ENCODE measurements at regions not wholly inside any gene's neighbourhood (a gene's known extent, or its start where the extent isn't known, plus 50 kb on each side); places are given as distances from the start of the nearest gene placed in this dataset.
A peak's percentile ranks its signal among the peaks of the same experiment; 100 is the strongest.
"Not testable (repeated sequence)": the region's sequence is repeated elsewhere in the genome, so short reads cannot be mapped to it uniquely, and the experiment has no call there.

DNA sequence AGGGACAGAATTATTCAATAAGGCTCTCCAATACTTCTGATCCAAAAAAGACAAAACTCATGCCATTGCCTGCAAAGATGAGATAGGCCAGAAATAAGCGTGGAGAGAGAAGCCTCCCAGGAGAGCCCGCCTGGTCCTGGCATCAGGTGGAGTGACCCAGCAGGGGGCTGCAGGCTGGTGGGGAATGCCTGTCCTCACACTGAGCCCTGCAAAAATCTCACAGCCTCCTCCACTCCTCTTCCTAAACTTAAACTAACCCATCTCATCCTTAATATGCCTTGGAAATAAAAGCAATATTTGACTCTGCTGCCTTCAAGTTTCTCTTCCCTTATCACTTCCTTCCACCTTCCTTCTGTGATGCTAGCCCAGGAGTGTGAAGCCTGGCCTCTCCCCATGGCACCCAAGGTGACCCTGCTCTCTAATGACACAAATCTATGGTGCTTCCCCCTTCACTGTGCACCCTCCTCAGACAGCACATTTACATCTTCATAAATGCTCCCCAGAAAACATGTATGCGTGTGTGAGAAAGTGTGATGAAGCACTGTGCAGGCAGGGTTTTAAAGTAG is 218.4 kb downstream of the ANAPC1 start:
- no peak for DNase-seq (ENCODE audit: low read depth)

DNA sequence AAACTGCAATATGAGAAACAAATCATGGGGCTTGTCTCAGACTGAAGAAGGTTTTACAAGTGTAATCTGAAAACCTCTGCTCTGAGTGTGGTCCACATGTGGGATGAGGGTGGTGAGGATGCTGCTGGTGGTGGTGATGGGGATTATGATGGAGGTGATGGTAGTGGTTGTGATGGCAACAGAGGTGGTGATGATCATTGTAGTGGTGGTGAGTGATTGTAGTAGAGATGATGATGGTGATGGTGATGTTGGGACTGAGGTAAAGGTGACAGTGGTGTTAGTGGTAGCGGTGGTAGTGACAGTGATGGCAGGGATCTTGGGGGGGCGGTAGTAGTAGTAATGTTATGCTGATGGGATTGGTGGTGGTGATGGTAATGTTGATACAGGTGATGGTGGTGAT is 217.8 kb downstream of the ANAPC1 start:
- DNase-seq (ENCODE audit: low read depth): no peak

DNA sequence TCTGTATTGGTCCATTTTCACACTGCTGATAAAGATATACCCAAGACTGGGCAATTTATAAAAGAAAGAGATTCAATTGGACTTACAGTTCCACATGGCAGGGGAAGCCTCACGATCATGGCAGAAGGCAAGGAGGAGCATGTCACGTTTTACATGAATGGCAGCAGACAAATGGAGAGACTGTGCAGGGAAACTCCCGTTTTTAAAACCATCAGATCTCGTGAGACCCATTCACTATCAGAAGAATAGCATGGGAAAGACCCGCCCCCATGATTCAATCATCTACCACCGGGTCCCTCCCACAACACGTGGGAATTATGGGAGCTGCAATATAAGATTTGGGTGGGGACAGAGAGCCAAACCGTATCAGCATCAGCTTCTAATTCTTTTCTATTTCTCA is 217.0 kb downstream of the ANAPC1 start:
- DNase-seq (ENCODE audit: low read depth): no peak

DNA sequence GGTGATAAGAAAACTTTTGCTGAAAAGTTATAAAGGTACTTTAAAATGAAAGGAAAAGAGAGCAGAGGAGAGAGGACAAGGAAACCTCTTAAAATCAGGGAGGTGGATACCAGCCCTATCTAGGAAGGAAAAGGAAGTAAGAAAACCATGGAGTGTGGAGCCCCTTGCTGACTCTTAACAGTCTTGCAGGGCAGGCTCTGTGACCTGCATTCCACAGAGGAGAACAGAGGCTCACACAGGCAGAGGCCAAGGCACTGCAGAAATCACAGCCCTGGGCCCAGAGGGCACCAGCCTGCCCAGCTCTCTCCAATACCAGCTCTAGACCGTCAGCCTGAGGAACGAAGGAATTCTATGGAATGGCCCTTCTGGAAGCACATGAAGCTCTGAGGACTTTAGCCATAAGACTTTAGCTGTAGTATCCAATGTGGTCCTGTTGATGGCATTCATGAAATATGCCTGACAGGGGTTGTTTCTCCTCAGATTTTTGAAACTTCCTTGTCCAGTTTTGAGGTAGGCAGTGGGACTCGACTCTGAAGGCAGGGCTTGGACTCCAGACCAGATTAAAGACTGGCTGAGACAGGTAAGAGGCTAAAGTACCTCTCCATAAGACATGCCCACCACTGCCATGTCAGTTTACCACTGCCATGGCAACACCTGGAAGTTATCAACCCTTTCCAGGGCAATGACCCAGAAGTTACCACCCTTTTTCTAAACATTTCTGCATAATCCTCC is 216.3 kb downstream of the ANAPC1 start:
- peak; percentile 72 for DNase-seq (ENCODE audit: low read depth)

DNA sequence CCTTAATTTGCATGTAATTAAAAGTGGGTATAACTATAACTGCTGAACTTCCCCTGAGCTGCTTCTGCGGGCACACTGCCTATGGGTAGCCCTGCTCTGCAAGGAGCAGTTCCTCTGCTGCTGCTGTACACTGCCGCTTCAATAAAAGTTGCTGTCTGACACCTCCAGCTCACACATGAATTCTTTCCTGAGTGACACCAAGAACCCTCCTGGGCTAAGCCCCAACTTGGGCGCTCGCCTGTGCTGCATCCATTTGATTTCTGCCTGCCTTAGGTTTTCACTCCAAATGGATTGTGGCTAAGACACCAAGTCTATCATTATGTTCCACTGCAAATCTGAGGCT is 215.7 kb downstream of the ANAPC1 start:
- DNase-seq (ENCODE audit: low read depth): no peak

DNA sequence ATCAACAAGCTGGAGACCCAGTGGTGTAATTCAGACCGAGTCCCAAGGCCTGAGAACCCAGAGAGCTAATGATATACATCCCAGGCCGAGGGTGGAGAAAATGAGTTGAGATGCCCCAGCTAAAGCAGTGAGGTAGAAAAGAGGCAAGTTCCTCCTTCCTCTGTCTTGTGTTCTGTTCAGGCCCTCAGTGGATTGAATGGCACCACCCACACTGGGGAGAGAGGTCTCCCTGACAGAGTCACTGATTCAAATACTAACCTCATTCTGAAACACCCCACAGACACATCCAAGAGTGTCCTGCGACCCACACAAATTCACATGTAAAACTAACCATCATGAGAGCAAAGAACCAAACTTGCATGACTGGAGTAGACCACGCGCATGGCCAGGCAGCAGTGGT is 215.3 kb downstream of the ANAPC1 start:
- no peak for DNase-seq (ENCODE audit: low read depth)

DNA sequence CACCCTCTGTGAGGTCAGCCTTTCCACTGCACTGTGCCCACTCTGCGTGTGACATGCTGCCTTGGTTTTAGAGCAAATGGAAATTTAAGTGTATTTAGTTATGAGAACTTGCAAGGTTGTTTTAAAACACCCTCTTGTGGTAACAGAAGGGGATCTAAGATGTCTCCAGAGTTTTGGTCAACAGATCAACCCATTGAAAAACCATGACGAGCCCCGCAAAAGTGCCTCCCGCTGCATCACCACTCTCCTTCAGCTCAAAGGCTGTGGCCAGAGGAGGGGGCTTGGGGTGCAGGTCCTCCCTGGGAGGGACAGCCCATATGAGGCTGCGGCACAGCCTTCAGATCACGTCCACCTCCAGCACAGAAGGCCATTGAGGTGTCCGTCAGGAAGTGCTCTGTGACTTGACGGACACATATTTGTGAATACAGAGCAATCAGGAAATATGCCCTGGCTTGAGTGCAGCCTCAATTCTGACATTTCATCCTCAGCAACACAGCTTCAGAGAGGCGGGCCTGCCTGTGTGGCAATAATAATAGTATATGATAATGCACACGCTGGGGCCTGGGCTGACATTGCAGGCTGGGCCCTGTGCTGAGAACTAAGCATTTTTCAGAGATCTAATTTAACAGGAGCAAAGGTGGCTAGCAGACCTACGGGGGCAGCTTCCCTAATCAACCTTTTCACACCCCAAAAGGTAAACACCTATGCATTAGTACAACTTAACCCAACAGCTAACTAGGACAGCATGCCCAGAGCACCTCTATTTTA is 213.9 kb downstream of the ANAPC1 start:
- no peak for DNase-seq (ENCODE audit: low read depth)

DNA sequence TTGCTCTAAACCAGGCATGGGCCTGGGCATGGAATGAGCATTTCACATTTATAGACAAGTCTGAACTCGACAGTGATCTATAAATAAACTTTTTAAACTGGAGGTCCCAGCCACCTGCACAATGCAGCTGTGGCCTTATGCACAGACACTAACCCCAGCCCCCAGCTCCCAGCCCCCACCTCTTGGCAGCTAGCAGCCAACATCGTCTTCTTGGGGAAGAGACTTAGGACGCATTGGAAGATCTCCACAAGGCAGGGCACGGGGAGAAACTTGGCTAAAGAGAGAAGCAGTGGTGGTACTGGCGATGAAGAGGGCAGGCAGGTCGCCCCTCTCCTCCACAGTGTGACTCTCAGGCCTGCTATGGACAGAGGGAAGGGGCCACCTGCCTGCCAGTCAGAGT is 213.2 kb downstream of the ANAPC1 start:
- DNase-seq (ENCODE audit: low read depth): no peak

DNA sequence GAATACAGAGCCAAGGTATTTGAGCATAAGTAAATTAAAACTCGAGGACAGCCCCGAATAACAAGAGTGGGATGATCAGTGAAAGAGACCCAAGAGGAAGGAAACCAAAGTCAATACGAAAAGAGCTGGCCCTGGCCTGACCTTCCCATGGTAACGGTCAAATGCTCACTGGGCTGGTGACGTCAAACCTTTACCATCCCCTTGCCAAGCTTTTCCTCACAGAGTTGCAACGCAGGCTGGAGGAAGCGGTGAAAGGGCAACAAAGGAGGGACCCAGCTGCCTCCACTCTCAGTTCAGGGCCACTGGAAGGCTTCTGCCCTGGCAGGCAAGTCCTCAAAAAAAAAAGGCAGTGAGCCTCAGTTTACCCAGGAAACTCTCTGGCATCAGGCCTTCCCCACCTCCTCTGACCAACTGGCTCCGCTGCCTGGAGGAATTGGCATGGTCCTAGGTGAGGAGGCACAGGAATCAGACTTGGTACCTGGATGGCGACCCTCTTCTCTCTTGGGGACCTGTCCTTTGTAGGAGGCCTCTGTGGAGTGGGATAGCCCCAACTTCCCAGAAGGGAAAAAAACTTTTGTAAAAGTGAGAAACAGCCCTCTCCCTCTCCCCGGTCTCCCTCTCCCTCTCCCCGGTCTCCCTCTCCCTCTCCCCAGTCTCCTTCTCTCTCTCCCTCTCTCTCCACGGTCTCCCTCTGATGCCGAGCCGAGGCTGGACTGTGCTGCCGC is 212.4 kb downstream of the ANAPC1 start:
- DNase-seq (ENCODE audit: low read depth): no peak

DNA sequence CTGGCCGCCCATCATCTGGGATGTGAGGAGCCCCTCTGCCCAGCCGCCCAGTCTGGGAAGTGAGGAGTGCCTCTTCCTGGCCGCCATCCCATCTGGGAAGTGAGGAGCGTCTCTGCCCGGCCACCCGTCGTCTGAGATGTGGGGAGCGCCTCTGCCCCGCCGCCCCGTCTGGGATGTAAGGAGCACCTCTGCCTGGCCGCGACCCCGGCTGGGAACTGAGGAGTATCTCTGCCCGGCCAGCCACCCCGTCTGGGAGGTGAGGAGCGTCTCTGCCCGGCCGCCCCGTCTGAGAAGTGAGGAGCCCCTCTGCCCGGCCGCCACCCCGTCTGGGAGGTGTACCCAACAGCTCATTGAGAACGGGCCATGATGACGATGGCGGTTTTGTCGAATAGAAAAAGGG is 211.4 kb downstream of the ANAPC1 start:
- DNase-seq (ENCODE audit: low read depth): not testable (repeated sequence)

DNA sequence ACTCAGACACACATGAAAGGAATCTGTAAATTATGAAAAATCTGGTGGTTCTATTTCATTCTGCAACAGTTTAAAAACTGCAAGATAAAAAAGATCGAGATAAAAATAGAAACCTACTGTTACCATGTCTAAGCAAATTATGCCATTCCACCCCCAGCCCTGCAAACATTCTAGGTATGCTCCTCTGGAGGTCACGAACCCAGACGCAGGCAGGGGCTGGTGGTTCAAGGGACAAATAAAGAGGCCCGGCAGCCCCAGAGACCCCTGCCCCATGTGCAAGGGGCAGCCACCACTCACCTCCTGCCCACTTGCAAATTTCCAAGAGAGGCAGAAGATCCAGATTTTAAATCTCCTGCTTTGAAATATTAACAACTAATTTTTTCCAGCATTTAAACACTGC is 210.5 kb downstream of the ANAPC1 start:
- DNase-seq (ENCODE audit: low read depth): no peak

DNA sequence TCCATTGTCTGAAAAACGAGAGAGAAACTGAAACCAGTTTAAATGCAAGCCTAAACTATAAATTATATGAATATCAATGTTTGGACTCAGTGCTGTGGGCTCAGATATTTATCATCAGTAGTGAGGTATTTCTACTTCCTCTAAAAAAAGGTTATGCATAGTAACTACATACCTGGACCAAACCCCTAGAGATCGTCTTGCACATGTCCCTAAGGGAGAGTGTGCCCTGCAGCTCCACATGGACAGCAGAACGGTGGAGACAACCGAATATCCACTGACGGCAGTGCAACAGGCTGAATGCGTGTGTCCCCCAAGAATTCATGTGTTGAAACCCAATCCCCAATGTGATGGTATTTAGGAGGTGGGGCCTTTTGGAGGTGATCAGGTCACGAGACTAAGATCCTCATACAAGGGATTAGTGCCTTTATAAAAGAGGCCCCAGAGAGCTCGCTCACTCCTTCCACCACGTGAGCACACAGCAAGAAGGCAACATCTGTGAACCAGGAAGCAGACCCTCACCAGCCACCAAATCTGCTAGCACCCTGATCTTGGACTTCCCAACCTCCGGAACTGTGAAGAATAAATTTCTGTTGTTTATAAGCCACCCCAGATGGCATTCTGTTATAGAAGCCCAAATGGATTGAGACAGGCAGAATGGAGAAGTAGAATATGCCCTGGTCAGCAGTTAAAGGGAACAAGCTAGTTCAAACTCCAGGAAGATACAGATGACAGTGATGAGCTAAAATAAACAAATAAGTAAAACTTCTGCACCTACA is 208.4 kb downstream of the ANAPC1 start:
- DNase-seq (ENCODE audit: low read depth): no peak

DNA sequence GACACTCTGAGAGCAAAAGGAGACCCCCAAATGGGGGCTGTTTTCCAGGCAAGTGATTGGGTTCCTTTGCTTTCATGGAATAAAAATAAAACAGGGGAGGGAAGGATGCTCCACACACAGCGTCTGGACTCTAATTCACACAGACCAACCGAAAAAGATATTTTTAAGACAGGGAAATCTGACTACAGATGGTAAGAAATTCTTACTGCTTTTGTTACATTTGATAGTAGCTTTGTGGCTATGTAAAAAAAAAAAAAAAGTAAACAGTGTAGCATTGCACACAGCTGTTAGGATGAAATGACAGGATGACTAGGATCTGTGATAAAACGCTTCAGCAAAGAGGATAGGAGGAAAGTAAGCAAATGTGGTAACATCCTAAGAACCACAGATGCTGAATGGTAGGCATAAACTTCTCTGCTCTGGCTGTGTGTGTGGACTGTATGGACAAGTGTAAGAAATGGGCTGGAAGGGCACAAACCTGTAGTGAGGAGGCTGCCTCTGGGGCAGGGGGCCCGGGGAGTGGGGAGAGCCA is 207.6 kb downstream of the ANAPC1 start:
- DNase-seq (ENCODE audit: low read depth): peak; percentile 12

DNA sequence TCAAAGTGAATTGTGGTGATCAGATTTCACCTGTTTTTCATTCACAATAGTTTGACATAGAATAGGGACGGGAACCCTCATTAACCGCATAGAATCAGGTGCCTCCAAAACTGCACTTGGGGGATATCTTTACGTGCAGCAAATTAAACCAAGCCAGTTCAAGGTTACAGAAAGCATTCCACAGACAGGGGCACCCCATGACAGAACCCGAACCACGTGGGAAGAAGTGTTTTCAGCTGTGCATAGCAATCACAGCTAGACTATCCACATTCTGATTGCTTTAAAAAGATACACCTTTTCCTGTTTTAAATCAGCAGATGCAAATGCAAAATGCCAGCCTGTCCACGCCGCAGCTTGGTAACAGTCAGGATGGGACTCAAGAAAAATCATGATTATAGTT is 205.8 kb downstream of the ANAPC1 start:
- no peak for DNase-seq (ENCODE audit: low read depth)

DNA sequence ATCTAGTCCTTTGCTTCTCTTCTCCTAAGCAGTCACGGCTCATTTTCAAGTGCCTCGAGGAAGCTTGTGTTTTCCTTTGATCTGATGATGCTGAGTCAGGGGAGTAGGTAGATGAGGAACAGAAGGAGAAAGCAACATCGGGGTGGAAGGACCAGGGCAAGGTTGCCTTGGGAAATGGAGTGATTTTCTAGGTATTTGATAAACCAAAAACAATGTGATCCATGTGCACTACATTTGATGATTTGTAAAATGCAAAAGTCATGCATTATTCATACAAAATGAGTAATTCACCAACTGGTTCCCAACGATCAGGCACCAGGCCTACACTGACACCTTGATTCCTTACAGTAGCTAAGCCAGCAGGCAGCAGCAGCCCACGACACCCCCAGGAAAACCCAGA is 205.3 kb downstream of the ANAPC1 start:
- peak; percentile 31 for DNase-seq (ENCODE audit: low read depth)

DNA sequence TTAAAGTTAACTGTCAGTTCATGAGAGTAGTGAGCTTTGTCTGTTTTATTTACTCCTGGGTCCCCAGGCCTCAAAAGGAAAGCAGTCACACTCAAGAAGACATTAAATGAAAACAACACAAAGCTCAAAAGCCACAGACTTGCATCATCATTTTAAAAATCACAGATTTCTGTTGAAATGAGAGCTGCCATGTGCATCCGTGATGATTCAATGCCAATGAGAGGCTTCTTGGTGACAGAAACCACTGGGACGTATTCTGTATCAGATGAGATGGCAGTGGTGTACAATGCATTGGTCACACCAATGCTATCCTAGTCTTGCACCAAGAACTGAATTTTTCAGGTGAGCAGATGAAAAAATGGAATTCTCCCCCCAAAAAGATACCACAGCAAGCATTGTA is 204.8 kb downstream of the ANAPC1 start:
- peak; percentile 53 for DNase-seq (ENCODE audit: low read depth)

DNA sequence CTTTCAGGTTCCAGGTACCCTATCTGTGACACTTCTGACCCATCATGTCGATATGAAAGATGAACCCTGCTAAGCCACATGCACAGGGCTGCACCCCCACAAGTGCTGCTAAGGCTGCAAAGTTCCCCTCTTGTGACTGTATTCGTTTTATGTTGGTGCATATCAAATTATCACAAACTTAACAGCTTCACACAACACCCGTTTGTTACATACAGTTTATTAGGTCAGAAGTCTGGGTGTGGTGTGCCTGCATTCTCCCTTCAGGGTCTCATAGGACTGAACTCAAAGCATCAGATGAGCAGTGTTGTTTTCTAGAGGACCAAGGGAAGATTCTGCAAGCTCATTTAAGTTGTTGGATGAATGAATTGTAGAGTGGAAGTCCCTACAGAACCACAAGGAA is 199.4 kb downstream of the ANAPC1 start:
- no peak for DNase-seq (ENCODE audit: low read depth)

DNA sequence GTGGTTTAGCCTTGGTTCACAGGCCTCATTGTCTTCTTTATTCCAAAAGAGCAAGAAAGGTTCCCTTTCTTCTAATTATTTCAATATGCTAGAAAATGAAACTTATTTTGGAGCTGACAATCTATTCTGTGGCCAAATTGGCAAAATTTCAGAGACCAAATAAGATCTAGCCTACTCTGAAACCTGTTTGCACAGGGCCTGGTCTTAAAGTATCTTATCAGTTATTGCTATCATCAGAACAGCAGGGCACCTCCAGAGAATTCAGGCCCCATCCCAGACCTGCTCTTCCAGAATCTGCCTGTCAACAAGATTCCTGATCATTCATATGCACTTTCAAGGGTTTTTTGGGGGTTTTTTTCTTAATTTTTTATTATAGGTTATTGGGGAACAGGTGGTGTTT is 198.7 kb downstream of the ANAPC1 start:
- no peak for DNase-seq (ENCODE audit: low read depth)

DNA sequence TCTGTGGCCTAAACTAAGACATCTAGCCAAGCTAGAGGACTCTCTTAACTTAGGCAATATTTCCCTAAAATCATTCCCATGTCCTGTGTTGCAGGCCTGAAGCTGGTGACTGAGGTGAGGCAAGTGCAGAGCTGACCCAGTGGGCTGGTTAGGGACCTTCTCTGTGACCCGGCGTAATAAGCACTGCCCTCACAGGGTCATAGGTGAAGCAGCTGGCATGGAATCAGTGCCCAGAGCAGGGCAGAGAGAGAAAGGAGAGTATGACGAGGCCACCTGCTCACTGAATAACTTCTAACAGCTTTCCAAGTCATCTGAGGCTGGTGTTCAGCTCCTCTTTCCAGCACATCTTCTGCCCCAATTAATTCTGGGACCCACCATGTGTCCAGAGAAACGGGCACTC is 197.0 kb downstream of the ANAPC1 start:
- DNase-seq (ENCODE audit: low read depth): no peak

DNA sequence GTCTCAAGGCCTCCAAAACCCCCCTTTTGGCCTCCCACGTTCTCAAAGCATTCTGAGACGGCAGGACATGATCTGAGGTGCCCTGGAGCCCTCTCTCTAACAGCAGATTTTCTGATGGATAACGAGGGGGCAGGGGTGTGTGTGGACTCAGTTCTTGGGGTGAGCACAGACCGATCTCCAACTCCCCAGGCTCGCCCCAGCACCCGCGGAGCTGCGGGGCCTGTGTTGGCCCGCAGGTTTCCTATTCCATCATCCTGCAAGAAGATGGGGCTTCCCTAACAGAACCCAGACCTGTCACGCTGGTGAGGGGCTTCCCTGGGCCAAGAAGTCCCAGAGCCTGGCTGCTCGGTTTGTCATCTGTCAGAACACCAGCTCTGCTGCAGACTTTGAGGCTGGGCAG is 196.1 kb downstream of the ANAPC1 start:
- DNase-seq (ENCODE audit: low read depth): no peak

DNA sequence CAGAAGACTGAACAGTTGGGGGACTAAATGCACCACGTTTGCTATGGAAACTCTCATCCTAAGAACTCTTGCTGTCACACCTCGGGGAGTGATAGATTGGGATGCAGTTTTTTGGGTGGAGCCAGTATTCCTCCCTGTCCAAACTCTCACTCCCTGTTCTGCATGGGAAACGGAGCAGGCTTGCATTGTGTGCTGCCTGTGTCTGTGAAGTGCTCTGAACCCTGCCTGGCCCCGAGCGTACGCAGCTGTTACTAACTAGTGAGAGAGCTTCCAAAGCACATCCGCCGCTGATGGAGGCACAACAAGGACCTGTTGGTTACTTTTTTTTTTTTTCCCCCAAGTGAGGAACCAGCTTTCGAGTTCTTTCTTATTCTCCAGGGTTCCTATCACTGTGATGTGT is 195.5 kb downstream of the ANAPC1 start:
- no peak for DNase-seq (ENCODE audit: low read depth)

DNA sequence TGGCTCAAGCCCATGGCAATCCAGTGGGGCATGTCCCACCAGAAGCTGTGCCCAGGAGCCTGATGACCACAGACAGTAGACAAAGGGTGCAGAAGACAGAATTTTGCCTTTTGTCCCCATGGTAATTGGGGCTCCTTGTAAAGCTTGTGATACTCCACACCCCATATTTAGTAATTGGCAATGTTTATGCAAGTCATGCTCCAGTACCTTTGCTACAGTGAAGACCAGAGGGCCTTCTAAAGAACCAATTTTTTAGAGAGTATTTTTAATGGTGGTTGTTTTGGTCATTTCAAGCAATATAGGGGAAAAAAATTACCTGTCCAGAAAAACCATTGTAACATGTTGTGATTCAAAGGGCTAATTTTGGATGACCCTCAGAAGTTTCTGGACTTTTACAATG is 194.8 kb downstream of the ANAPC1 start:
- DNase-seq (ENCODE audit: low read depth): no peak

All from M059J (cell line).